ENCODE measurements at regions not wholly inside any gene's neighbourhood (a gene's known extent, or its start where the extent isn't known, plus 50 kb on each side); places are given as distances from the start of the nearest gene placed in this dataset.

DNA sequence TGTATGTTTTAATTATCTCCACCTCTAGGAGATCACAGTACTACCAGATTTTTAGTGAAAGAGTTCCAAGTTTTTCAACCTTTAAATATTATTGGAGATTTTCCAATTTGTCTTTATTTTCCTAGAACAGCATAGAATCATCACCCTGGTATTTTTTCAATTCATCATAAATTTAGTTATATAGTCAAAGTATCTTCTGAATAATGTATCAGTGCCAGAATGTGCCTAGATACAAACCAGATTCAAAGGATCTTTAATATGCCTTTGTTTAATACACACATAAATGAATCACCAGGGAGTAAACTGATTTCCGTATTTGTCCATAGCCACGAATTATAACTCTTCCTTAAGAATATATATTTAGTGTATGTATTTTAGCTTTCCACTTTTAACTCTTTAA, 1373.1 kb downstream of the STIM2 start:
- TF ChIP-seq TAF1 (IDR thresholded peaks at IDR 0.05; ENCODE audit: borderline replicate concordance, low read depth, low read length) (no peak), CEBPZ (IDR thresholded peaks at IDR 0.05; ENCODE audit: low read depth, low read length) (no peak), POLR2A (IDR thresholded peaks at IDR 0.05; ENCODE audit: low read depth, low read length) (no peak)
- TF ChIP-seq, protein P1, sequence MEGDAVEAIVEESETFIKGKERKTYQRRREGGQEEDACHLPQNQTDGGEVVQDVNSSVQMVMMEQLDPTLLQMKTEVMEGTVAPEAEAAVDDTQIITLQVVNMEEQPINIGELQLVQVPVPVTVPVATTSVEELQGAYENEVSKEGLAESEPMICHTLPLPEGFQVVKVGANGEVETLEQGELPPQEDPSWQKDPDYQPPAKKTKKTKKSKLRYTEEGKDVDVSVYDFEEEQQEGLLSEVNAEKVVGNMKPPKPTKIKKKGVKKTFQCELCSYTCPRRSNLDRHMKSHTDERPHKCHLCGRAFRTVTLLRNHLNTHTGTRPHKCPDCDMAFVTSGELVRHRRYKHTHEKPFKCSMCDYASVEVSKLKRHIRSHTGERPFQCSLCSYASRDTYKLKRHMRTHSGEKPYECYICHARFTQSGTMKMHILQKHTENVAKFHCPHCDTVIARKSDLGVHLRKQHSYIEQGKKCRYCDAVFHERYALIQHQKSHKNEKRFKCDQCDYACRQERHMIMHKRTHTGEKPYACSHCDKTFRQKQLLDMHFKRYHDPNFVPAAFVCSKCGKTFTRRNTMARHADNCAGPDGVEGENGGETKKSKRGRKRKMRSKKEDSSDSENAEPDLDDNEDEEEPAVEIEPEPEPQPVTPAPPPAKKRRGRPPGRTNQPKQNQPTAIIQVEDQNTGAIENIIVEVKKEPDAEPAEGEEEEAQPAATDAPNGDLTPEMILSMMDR (IDR thresholded peaks at IDR 0.05 in 2 of 3, conservative IDR thresholded peaks at IDR 0.05 in 1 of 3; ENCODE audit: control insufficient read depth in 2 of 3, extremely low read depth in 1 of 3, insufficient read depth in 1 of 3, low read depth in 3 of 3, low read length in 3 of 3) = no peak

Data from GM12878 (cell line).